ENCODE measurements at regions not wholly inside any gene's neighbourhood (a gene's known extent, or its start where the extent isn't known, plus 50 kb on each side); places are given as distances from the start of the nearest gene placed in this dataset.

DNA sequence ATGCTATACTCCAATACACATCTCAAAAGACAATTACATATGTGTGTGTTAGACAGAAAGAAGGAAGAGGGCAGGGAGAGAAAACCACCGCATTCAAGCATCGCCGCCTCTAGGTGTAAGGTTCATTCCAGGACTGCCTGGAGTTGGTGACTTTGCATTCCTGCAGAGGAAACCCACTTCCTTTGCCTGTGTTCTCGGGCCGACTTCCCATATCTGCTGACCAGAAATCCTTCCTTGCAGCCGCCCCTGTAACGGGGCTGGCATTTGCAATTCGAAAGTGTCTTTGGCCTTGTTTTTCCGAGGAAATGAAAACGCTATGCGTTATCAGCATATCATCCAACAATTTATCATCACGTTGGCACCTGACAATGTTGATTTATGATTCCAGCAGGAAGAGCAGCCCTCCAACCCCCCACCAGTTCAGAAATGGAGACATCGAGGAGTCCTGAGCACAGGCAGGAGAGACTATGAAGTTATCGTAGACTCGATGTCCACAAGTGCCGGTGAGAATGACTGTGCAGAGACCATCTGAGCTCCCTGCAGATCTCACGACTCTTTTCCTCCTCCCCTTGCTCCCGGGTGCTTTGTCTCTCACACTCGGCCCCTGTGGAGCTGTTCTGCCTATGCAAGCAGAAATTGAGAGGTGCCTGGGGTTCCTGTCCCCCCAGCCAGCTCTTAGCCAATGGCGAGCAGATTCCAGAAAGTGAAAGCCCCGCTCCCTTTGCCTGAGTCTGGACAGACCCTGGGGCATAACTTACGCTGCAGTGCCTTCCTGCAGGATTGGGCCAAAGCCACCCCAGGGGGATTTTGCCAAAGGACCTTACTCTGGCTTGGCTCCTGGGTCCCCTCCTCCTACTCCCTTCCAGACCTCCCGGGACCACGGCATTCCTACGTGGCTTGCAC lies 68.9 kb upstream of the FOXK1 start:
- DNase-seq (ENCODE audit: low read depth): no peak

GRCh38 chr7:4613846-4614548 lies 68.1 kb upstream of the FOXK1 start:
- no peak for DNase-seq (ENCODE audit: low read depth)

- no peak for DNase-seq (ENCODE audit: low read depth)
Measured at GRCh38 chr7:4616116-4616515, 66.0 kb upstream of the FOXK1 start.

GRCh38 chr7:4621396-4621795 lies 60.7 kb upstream of the FOXK1 start:
- DNase-seq (ENCODE audit: low read depth): no peak

- DNase-seq (ENCODE audit: low read depth): no peak
Measured at GRCh38 chr7:4626318-4626845, 55.7 kb upstream of the FOXK1 start.

DNA sequence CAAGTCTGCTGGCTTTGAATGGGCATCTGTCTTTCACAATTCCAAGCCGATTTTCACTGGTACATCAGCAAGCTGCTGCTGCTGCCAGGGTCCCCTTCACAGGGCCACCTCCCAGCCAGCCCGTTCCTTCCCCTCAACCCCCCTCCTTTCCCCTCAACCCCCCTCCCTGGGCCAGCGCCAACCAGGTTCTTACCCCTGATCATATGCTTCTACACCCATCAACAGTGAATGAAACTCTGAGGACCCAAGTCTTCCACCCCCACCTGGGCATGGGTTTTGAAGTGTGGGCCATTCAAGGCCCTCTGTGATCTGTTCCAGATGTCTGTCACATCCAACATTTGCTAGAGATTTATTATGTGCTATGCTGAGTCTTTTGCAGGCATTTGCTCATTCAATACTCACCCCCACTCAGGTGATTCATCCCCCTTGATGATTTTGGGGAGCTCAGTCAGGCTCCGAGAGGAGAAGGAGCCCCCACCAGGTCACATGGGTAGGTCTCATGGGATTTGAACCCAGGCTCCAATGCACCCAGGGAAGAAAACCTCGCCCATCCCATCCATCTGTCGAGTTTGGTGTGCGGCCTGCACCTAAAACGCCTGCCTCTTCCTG lies 52.7 kb upstream of the FOXK1 start:
- DNase-seq (ENCODE audit: low read depth): no peak

DNA sequence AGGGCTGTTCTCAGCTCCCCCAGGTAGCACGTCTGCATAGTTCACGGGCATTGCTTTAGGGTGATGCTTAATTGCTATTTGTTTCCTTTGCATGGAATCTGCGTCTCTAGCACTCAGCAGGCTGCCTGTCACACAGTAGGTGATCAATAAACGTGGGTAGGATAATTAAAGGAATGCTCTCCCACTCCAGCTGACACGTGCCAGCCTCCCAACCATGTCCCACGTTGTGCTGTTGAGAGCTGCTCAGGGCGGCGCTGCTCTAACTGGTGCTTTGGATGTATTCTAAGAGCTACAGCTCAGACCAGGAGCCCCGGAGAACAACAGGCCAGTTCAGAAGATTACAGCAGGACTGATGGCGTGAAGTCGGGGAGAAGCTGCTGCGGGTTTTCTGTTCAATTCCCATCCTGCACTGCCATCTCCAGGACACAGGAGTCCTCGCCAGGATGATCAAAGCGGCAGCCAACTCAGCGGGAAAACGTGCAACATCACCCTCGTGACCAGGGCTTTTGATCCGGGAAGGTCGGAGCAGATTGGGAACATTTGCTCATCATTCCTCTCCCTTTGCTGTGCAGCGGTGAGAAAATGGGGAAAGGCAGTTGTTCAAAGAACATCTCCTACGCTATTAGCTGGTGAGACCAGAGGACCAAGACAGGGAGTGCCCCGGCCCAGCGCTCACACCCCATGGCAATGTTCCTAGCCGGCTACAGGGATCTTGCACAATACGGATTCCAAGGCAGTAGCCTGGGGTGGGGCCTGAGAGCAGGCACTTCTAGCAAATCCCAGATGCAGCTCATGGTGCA lies 50.5 kb upstream of the FOXK1 start:
- no peak for DNase-seq (ENCODE audit: low read depth)

Data from activated gamma-delta T cell treated with anti-CD3 and anti-CD28 coated beads, Interleukin-2, amount 50 U/mL, for 16 hours (primary cell).